Hepatocyte (in vitro differentiated cells): ENCODE measurements at regions not wholly inside any gene's neighbourhood (a gene's known extent, or its start where the extent isn't known, plus 50 kb on each side); places are given as distances from the start of the nearest gene placed in this dataset.
"Not testable (repeated sequence)": the region's sequence is repeated elsewhere in the genome, so short reads cannot be mapped to it uniquely, and the experiment has no call there.

ENCODE experiments used
- CTCF ChIP-seq: fragments of 200-600 bp; sonication (generic); IDR thresholded peaks from 2 replicates; pipeline ENCODE4 v1.5.1; 2016; ENCODE audit warnings: antibody characterized with exemption, mild to moderate bottlenecking; ENCODE audit not compliant: poor library complexity
- EZH2 ChIP-seq: fragments of 200-600 bp; sonication (generic); IDR thresholded peaks from 2 replicates; pipeline ENCODE4 v1.6.1; 2016; ENCODE audit warnings: antibody characterized with exemption, mild to moderate bottlenecking, borderline replicate concordance
- EZH2phosphoT487 ChIP-seq: fragments of 200-600 bp; sonication (generic); IDR thresholded peaks from one replicate; pipeline ENCODE4 v1.6.1; 2018; ENCODE audit warnings: antibody characterized with exemption, mild to moderate bottlenecking, low read depth, moderate library complexity; ENCODE audit not compliant: unreplicated experiment, severe bottlenecking

DNA sequence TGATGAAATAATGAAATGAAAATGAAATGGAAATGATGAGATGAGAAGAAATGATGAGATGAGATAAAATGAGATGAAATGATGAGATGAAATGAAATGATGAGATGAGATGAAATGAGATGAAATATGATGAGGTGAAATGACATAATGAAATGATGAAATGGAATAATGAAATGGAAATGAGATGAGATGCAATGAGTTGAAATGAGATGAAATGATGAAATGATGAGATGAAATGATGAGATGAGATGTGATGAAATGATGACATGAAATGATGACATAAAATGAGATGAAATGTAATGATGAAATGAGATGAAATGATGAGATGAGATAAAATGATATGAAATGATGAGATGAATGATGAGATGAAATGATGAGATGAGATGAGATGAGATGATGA is 342.7 kb upstream of the PLGLB1 start:
- TF ChIP-seq CTCF, EZH2, EZH2phosphoT487: not testable (repeated sequence)
